GM13976 (cell line): ENCODE measurements at regions not wholly inside any gene's neighbourhood (a gene's known extent, or its start where the extent isn't known, plus 50 kb on each side); places are given as distances from the start of the nearest gene placed in this dataset.

ENCODE experiments used
- DNase-seq: peaks from one replicate; pipeline ENCODE4 v3.0.0; 2012; ENCODE audit warnings: low spot score
- CTCF ChIP-seq: IDR thresholded peaks from 2 replicates; pipeline ENCODE4 v1.5.1; 2012; ENCODE audit warnings: borderline replicate concordance, mild to moderate bottlenecking; ENCODE audit not compliant: insufficient read depth; ENCODE audit errors: extremely low read depth, missing control alignments, control extremely low read depth
- in situ Hi-C: fragments of 300-500 bp; cut with MboI; formaldehyde crosslinking; loops from one replicate; pipeline ENCODE4 v1.12.0; 2022; ENCODE audit warnings: low sequenced_read_pairs, mixed read lengths, inconsistent platforms; ENCODE audit not compliant: unreplicated experiment

DNA sequence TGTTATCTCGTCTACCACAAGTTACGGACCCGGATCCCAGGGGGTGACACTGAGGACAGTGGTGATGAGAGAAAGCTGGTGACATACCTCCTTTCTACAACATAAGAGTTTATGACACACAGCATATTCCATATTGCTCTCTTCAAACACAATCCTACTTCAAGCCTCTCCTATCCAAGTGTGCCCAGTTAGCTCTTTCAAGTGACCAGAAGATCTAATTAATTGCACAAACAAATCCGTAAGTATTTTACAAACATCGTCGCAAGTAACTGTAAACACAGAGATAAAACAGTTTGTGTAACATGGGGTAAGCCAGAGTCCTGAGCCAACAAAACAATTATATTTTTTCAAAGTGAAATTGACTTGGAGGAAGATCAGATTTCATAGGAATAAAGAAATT, 235.0 kb downstream of the CHD9NB start:
- no peak for TF ChIP-seq CTCF
- in situ Hi-C loops, result no loop called here
- no peak for DNase-seq

GRCh38 chr16:52816993-52817392, 235.7 kb downstream of the CHD9NB start:
- in situ Hi-C loops, result no loop called here
- TF ChIP-seq CTCF, result no peak
- no peak for DNase-seq

GRCh38 chr16:52812678-52813556, 239.8 kb downstream of the CHD9NB start:
- no peak for DNase-seq
- TF ChIP-seq CTCF, result no peak
- in situ Hi-C loops, result no loop called here

DNA sequence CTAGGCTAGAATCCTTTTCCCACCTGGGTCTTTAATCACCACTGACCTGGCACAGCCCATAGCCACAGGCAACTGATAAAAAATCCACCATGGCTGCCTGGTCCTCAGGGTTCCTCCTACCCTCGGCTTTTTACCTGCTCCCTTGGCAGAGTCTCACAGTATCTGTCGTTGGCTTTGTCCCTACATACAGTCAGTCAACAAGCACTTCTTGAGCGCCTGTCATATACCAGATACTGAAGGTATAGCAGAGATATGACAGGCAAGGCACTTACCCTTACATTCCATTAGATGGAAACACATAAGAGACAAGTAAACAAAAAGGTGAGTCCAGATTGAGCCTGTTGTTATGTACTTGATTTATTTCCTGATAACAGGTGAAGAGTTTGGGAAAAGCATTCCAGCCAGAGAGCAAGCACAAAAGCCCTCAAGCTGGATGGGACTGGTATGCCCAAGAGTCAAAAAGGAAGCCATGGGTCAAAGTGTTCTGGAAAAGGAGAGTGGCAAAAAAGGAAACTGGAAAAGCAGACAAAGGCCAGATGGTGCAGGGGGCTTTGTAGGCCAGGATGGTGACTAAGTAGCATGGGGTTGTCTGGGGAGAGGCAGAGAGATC, 247.0 kb downstream of the CHD9NB start:
- in situ Hi-C loops, result no loop called here
- no peak for TF ChIP-seq CTCF

DNA sequence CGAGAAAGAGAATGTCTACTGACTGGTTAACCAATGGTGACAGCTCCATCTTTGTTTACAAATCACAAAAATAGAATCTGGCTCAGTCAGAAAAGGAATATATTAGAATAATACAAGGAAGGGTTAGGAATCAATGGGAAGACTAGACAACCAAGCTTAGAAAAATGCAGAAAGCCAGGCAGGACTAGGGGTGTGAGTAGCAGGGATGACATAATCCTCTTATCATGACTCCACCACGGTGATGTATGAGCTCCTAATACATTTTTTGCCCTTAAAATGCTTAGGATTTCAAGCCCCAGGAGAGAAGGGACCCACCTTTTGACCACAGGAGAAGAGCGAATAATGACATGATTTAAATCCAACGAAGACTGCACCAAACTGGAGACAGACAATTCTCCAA, 252.3 kb downstream of the CHD9NB start:
- no peak for TF ChIP-seq CTCF
- in situ Hi-C loops, result no loop called here
- DNase-seq, result no peak

More for the DNA sequence above, 247.0 kb downstream of the CHD9NB start:
- DNase-seq, result no peak

DNA sequence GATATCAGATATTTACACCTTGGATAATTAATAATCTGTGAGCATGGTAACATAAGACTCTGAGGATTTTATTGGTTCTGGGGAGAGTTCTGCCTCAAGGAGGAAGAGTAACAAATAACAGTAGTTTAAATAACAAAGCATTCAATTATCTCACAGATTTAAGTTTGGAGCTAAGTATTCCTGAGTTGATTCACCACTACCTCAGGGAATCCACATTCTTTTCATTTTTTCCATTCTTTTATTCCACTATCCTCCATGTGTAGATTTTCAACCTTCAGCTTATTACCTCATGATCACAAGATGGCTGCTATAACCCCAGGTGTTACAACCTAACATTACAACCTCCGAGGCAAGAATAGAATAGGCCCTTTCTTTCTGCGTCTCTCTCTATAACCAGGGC, 252.2 kb upstream of the TOX3 start:
- DNase-seq, result no peak
- TF ChIP-seq CTCF, result no peak
- in situ Hi-C loops, result no loop called here

- DNase-seq, result no peak
- in situ Hi-C loops, result no loop called here
- TF ChIP-seq CTCF, result no peak
These were observed 240.8 kb upstream of the TOX3 start for GRCh38 chr16:52787709-52788108.
